Astrocyte (in vitro differentiated cells and primary cell): ENCODE measurements at regions not wholly inside any gene's neighbourhood (a gene's known extent, or its start where the extent isn't known, plus 50 kb on each side); places are given as distances from the start of the nearest gene placed in this dataset.

Experiments used
- EZH2 ChIP-seq: IDR thresholded peaks from 2 replicates; pipeline ENCODE4 v1.6.1; 2012; ENCODE audit warnings: mild to moderate bottlenecking, low read length, inconsistent platforms; ENCODE audit not compliant: insufficient read depth
- TF ChIP-seq, protein P1 (sequence below): IDR thresholded peaks from 2 replicates; pipeline ENCODE4 v1.5.1; 2011; ENCODE audit warnings: low read depth, mild to moderate bottlenecking, inconsistent platforms, low read length, moderate library complexity; ENCODE audit not compliant: insufficient read depth

DNA sequence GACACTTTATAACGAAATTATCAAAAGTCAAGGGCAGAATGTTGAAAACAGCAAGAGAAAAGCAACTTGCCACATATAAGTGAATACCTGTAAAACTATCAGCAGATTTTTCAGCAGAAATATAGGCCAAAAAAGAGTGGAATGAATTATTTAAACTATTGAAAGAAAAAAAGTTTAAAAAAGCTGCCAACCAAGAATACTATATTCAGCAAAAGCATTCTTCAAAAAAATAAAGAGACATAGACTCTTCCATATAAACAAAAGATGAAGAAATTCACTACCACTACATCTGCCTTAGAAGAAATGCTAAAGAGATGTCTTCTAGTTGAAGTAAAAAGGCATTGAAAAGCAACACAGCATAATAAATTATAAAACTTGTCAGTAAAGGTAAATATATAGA lies 80.6 kb upstream of the CPNE8 start:
- no peak for TF ChIP-seq EZH2
- TF ChIP-seq, protein P1, sequence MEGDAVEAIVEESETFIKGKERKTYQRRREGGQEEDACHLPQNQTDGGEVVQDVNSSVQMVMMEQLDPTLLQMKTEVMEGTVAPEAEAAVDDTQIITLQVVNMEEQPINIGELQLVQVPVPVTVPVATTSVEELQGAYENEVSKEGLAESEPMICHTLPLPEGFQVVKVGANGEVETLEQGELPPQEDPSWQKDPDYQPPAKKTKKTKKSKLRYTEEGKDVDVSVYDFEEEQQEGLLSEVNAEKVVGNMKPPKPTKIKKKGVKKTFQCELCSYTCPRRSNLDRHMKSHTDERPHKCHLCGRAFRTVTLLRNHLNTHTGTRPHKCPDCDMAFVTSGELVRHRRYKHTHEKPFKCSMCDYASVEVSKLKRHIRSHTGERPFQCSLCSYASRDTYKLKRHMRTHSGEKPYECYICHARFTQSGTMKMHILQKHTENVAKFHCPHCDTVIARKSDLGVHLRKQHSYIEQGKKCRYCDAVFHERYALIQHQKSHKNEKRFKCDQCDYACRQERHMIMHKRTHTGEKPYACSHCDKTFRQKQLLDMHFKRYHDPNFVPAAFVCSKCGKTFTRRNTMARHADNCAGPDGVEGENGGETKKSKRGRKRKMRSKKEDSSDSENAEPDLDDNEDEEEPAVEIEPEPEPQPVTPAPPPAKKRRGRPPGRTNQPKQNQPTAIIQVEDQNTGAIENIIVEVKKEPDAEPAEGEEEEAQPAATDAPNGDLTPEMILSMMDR, result no peak
